BLaER1 (cell line): ENCODE measurements at regions not wholly inside any gene's neighbourhood (a gene's known extent, or its start where the extent isn't known, plus 50 kb on each side); places are given as distances from the start of the nearest gene placed in this dataset.
"Not testable (repeated sequence)": the region's sequence is repeated elsewhere in the genome, so short reads cannot be mapped to it uniquely, and the experiment has no call there.

ENCODE experiments used
- H3K27ac ChIP-seq: shearing (Covaris generic); formaldehyde crosslinking; 2 replicates; pipeline ENCODE4 v1.8.1; 2022
- H3K27me3 ChIP-seq: shearing (Covaris generic); formaldehyde crosslinking; 2 replicates; pipeline ENCODE4 v1.8.1; 2022
- H3K36me3 ChIP-seq: shearing (Covaris generic); formaldehyde crosslinking; 2 replicates; pipeline ENCODE4 v1.8.1; 2022
- H3K4me1 ChIP-seq: shearing (Covaris generic); formaldehyde crosslinking; 2 replicates; pipeline ENCODE4 v1.8.1; 2022
- H3K4me2 ChIP-seq: shearing (Covaris generic); formaldehyde crosslinking; 2 replicates; pipeline ENCODE4 v1.8.1; 2022
- H3K4me3 ChIP-seq: shearing (Covaris generic); formaldehyde crosslinking; 2 replicates; pipeline ENCODE4 v1.8.1; 2022
- H3K9ac ChIP-seq: shearing (Covaris generic); formaldehyde crosslinking; 2 replicates; pipeline ENCODE4 v1.8.1; 2022
- H3K9me3 ChIP-seq: shearing (Covaris generic); formaldehyde crosslinking; 2 replicates; pipeline ENCODE4 v1.8.1; 2022
- H4K20me1 ChIP-seq: shearing (Covaris generic); formaldehyde crosslinking; 2 replicates; pipeline ENCODE4 v1.8.1; 2022
- Cebpa-rat ChIP-seq: shearing (Covaris generic); IDR thresholded peaks from 2 replicates; pipeline ENCODE4 v1.8.1; 2022

- H4K20me1 ChIP-seq, result no peaks in the 10 kb centered on the region
- H3K4me3 ChIP-seq, result no peak overlapping the region
- no peaks in the 10 kb centered on the region for H3K9me3 ChIP-seq
- H3K4me2 ChIP-seq, result no peak overlapping the region
- no peak overlapping the region for H3K27ac ChIP-seq
- peaks cover 36% of the 10 kb centered on the region for H3K4me1 ChIP-seq
- no peaks in the 10 kb centered on the region for H3K27me3 ChIP-seq
- H3K36me3 ChIP-seq, result no peaks in the 10 kb centered on the region
- no peak for TF ChIP-seq Cebpa-rat
- H3K9ac ChIP-seq, result no peak overlapping the region
Measured at GRCh38 chr2:15691586-15692310, 100.1 kb downstream of the DDX1 start.

- no peaks in the 10 kb centered on the region for H3K36me3 ChIP-seq
- H3K9me3 ChIP-seq, result no peaks in the 10 kb centered on the region
- no peak overlapping the region for H3K27ac ChIP-seq
- no peak for TF ChIP-seq Cebpa-rat
- no peaks in the 10 kb centered on the region for H4K20me1 ChIP-seq
- no peak overlapping the region for H3K4me3 ChIP-seq
- H3K27me3 ChIP-seq, result no peaks in the 10 kb centered on the region
- H3K4me1 ChIP-seq, result peaks cover 36% of the 10 kb centered on the region
- no peak overlapping the region for H3K9ac ChIP-seq
- no peak overlapping the region for H3K4me2 ChIP-seq
Measured at GRCh38 chr2:15692551-15693377, 101.1 kb downstream of the DDX1 start.

GRCh38 chr2:15693382-15693781 lies 101.7 kb downstream of the DDX1 start:
- no peaks in the 10 kb centered on the region for H4K20me1 ChIP-seq
- TF ChIP-seq Cebpa-rat, result no peak
- no peak overlapping the region for H3K27ac ChIP-seq
- H3K9me3 ChIP-seq, result no peaks in the 10 kb centered on the region
- H3K9ac ChIP-seq, result no peak overlapping the region
- no peaks in the 10 kb centered on the region for H3K27me3 ChIP-seq
- no peak overlapping the region for H3K4me3 ChIP-seq
- H3K4me1 ChIP-seq, result peaks cover 36% of the 10 kb centered on the region
- H3K4me2 ChIP-seq, result peak overlapping the region; percentile 46; the same call in 1 of the 2 replicates
- H3K36me3 ChIP-seq, result no peaks in the 10 kb centered on the region

GRCh38 chr2:15693926-15694588 lies 102.4 kb downstream of the DDX1 start:
- Histone ChIP-seq H3K9ac (no peak overlapping the region), H3K27ac (peak overlapping the region; percentile 12; the same call in 1 of the 2 replicates), H3K27me3 (no peaks in the 10 kb centered on the region), H3K36me3 (no peaks in the 10 kb centered on the region), H3K4me1 (peaks cover 36% of the 10 kb centered on the region), H3K4me3 (no peak overlapping the region), H3K9me3 (no peaks in the 10 kb centered on the region), H4K20me1 (no peaks in the 10 kb centered on the region), H3K4me2 (peak overlapping the region; percentile 46)
- TF ChIP-seq Cebpa-rat, result no peak

- no peaks in the 10 kb centered on the region for H3K9me3 ChIP-seq
- peak overlapping the region; percentile 12; the same call in 1 of the 2 replicates for H3K27ac ChIP-seq
- H3K4me1 ChIP-seq, result peaks cover 31% of the 10 kb centered on the region
- H4K20me1 ChIP-seq, result no peaks in the 10 kb centered on the region
- no peak overlapping the region for H3K9ac ChIP-seq
- no peak for TF ChIP-seq Cebpa-rat
- peak overlapping the region; percentile 46 for H3K4me2 ChIP-seq
- no peaks in the 10 kb centered on the region for H3K36me3 ChIP-seq
- H3K4me3 ChIP-seq, result no peak overlapping the region
- no peaks in the 10 kb centered on the region for H3K27me3 ChIP-seq
Measured at GRCh38 chr2:15694589-15694986, 102.9 kb downstream of the DDX1 start.

- Histone ChIP-seq H3K4me3 (no peak overlapping the region), H3K36me3 (no peaks in the 10 kb centered on the region), H3K4me2 (no peak overlapping the region), H3K27ac (no peak overlapping the region), H3K9me3 (no peaks in the 10 kb centered on the region), H3K4me1 (peaks cover 27% of the 10 kb centered on the region), H3K27me3 (no peaks in the 10 kb centered on the region), H3K9ac (no peak overlapping the region), H4K20me1 (no peaks in the 10 kb centered on the region)
- TF ChIP-seq Cebpa-rat, result no peak
Measured at GRCh38 chr2:15695582-15696330, 104.1 kb downstream of the DDX1 start.

GRCh38 chr2:15696606-15697170 lies 105.0 kb downstream of the DDX1 start:
- not testable (repeated sequence) for H3K36me3 ChIP-seq, H3K27ac ChIP-seq, H4K20me1 ChIP-seq, H3K27me3 ChIP-seq, H3K9me3 ChIP-seq, H3K4me2 ChIP-seq, H3K9ac ChIP-seq, H3K4me3 ChIP-seq
- peaks cover 27% of the 10 kb centered on the region for H3K4me1 ChIP-seq

- no peak for TF ChIP-seq Cebpa-rat
- H3K9ac ChIP-seq, result no peak overlapping the region
Measured at GRCh38 chr2:15700131-15700530, 108.5 kb downstream of the DDX1 start.

More at GRCh38 chr2:15700131-15700530, 108.5 kb downstream of the DDX1 start:
- Histone ChIP-seq H3K4me1 (peaks cover 3% of the 10 kb centered on the region; the same call in 1 of the 2 replicates), H3K4me2 (no peak overlapping the region), H3K27me3 (no peaks in the 10 kb centered on the region), H3K36me3 (no peaks in the 10 kb centered on the region), H3K4me3 (no peak overlapping the region), H4K20me1 (no peaks in the 10 kb centered on the region), H3K27ac (no peak overlapping the region), H3K9me3 (no peaks in the 10 kb centered on the region)
